ENCODE measurements at regions not wholly inside any gene's neighbourhood (a gene's known extent, or its start where the extent isn't known, plus 50 kb on each side); places are given as distances from the start of the nearest gene placed in this dataset.
A peak's percentile ranks its signal among the peaks of the same experiment; 100 is the strongest.

GRCh38 chr7:10192074-10192473 is 781.6 kb upstream of the PHF14 start:
- no peak for TF ChIP-seq JUND (IDR thresholded peaks at IDR 0.05; ENCODE audit: low read depth)
- DNase-seq (ENCODE audit: low read depth in 1 of 2, low spot score in 1 of 2) = no peak
- in situ Hi-C loops (cut with HindIII; ENCODE audit: low pct_unique_long_range_greater_than_20kb, low sequenced_read_pairs) = no loop called here

- no peak for DNase-seq (ENCODE audit: low read depth in 1 of 2, low spot score in 1 of 2)
- in situ Hi-C loops (cut with HindIII; ENCODE audit: low pct_unique_long_range_greater_than_20kb, low sequenced_read_pairs) = no loop called here
- TF ChIP-seq JUND (IDR thresholded peaks at IDR 0.05; ENCODE audit: low read depth) = no peak
Measured at GRCh38 chr7:10205696-10206095, 768.0 kb upstream of the PHF14 start.

- TF ChIP-seq JUND (IDR thresholded peaks at IDR 0.05; ENCODE audit: low read depth) = no peak
- DNase-seq (ENCODE audit: low read depth in 1 of 2, low spot score in 1 of 2) = no peak
- in situ Hi-C loops (cut with HindIII; ENCODE audit: low pct_unique_long_range_greater_than_20kb, low sequenced_read_pairs) = no loop called here
Measured at GRCh38 chr7:10210000-10210399, 763.7 kb upstream of the PHF14 start.

- no peak for TF ChIP-seq JUND (IDR thresholded peaks at IDR 0.05; ENCODE audit: low read depth)
- peak in 1 of 2 experiments; percentile 12 for DNase-seq (ENCODE audit: low read depth in 1 of 2, low spot score in 1 of 2)
- in situ Hi-C loops (cut with HindIII; ENCODE audit: low pct_unique_long_range_greater_than_20kb, low sequenced_read_pairs) = no loop called here
Measured at GRCh38 chr7:10211016-10211415, 762.7 kb upstream of the PHF14 start.

- no peak for TF ChIP-seq JUND (IDR thresholded peaks at IDR 0.05; ENCODE audit: low read depth)
- in situ Hi-C loops (cut with HindIII; ENCODE audit: low pct_unique_long_range_greater_than_20kb, low sequenced_read_pairs) = no loop called here
- DNase-seq (ENCODE audit: low read depth in 1 of 2, low spot score in 1 of 2) = no peak
Measured at GRCh38 chr7:10211861-10212260, 761.8 kb upstream of the PHF14 start.

- no peak for TF ChIP-seq JUND (IDR thresholded peaks at IDR 0.05; ENCODE audit: low read depth)
- in situ Hi-C loops (cut with HindIII; ENCODE audit: low pct_unique_long_range_greater_than_20kb, low sequenced_read_pairs) = no loop called here
- DNase-seq (ENCODE audit: low read depth in 1 of 2, low spot score in 1 of 2) = no peak
Measured at GRCh38 chr7:10212649-10213048, 761.0 kb upstream of the PHF14 start.

- TF ChIP-seq JUND (IDR thresholded peaks at IDR 0.05; ENCODE audit: low read depth) = no peak
- in situ Hi-C loops (cut with HindIII; ENCODE audit: low pct_unique_long_range_greater_than_20kb, low sequenced_read_pairs) = no loop called here
- no peak for DNase-seq (ENCODE audit: low read depth in 1 of 2, low spot score in 1 of 2)
Measured at GRCh38 chr7:10216462-10216861, 757.2 kb upstream of the PHF14 start.

- no peak for TF ChIP-seq JUND (IDR thresholded peaks at IDR 0.05; ENCODE audit: low read depth)
- in situ Hi-C loops (cut with HindIII; ENCODE audit: low pct_unique_long_range_greater_than_20kb, low sequenced_read_pairs) = no loop called here
- no peak for DNase-seq (ENCODE audit: low read depth in 1 of 2, low spot score in 1 of 2)
Measured at GRCh38 chr7:10221084-10221483, 752.6 kb upstream of the PHF14 start.

- DNase-seq (ENCODE audit: low read depth in 1 of 2, low spot score in 1 of 2) = no peak
- TF ChIP-seq JUND (IDR thresholded peaks at IDR 0.05; ENCODE audit: low read depth) = no peak
- in situ Hi-C loops (cut with HindIII; ENCODE audit: low pct_unique_long_range_greater_than_20kb, low sequenced_read_pairs) = no loop called here
Measured at GRCh38 chr7:10222976-10223375, 750.7 kb upstream of the PHF14 start.

GRCh38 chr7:10225275-10225674 is 748.4 kb upstream of the PHF14 start:
- no peak for DNase-seq (ENCODE audit: low read depth in 1 of 2, low spot score in 1 of 2)
- in situ Hi-C loops (cut with HindIII; ENCODE audit: low pct_unique_long_range_greater_than_20kb, low sequenced_read_pairs) = no loop called here
- no peak for TF ChIP-seq JUND (IDR thresholded peaks at IDR 0.05; ENCODE audit: low read depth)

GRCh38 chr7:10237306-10237705 is 736.4 kb upstream of the PHF14 start:
- TF ChIP-seq JUND (IDR thresholded peaks at IDR 0.05; ENCODE audit: low read depth) = no peak
- in situ Hi-C loops (cut with HindIII; ENCODE audit: low pct_unique_long_range_greater_than_20kb, low sequenced_read_pairs) = no loop called here
- no peak for DNase-seq (ENCODE audit: low read depth in 1 of 2, low spot score in 1 of 2)

- no peak for TF ChIP-seq JUND (IDR thresholded peaks at IDR 0.05; ENCODE audit: low read depth)
- no peak for DNase-seq (ENCODE audit: low read depth in 1 of 2, low spot score in 1 of 2)
- in situ Hi-C loops (cut with HindIII; ENCODE audit: low pct_unique_long_range_greater_than_20kb, low sequenced_read_pairs) = no loop called here
Measured at GRCh38 chr7:10238641-10239040, 735.0 kb upstream of the PHF14 start.

- no peak for DNase-seq (ENCODE audit: low read depth in 1 of 2, low spot score in 1 of 2)
- in situ Hi-C loops (cut with HindIII; ENCODE audit: low pct_unique_long_range_greater_than_20kb, low sequenced_read_pairs) = no loop called here
Measured at GRCh38 chr7:10239695-10240345, 733.9 kb upstream of the PHF14 start.

GRCh38 chr7:10245406-10245805 is 728.3 kb upstream of the PHF14 start:
- DNase-seq (ENCODE audit: low read depth in 1 of 2, low spot score in 1 of 2) = no peak
- no peak for TF ChIP-seq JUND (IDR thresholded peaks at IDR 0.05; ENCODE audit: low read depth)
- in situ Hi-C loops (cut with HindIII; ENCODE audit: low pct_unique_long_range_greater_than_20kb, low sequenced_read_pairs) = no loop called here

More at GRCh38 chr7:10239695-10240345, 733.9 kb upstream of the PHF14 start:
- no peak for TF ChIP-seq JUND (IDR thresholded peaks at IDR 0.05; ENCODE audit: low read depth)
